Activated T-cell treated with anti-CD3 and anti-CD28 coated beads, Interleukin-2, amount 50 U/mL, for 24 hours (primary cell): ENCODE measurements at regions not wholly inside any gene's neighbourhood (a gene's known extent, or its start where the extent isn't known, plus 50 kb on each side); places are given as distances from the start of the nearest gene placed in this dataset.

Experiments
- DNase-seq: peaks from one replicate; pipeline ENCODE4 v3.0.0-alpha.2; 2020
- H3K27ac Mint-ChIP-seq: 2 replicates; pipeline ENCODE4 v1.8.0; 2020; ENCODE audit warnings: mild to moderate bottlenecking, mixed read lengths
- H3K27me3 Mint-ChIP-seq: 2 replicates; pipeline ENCODE4 v1.8.0; 2020; ENCODE audit warnings: mixed read lengths
- H3K36me3 Mint-ChIP-seq: 2 replicates; pipeline ENCODE4 v1.8.0; 2020; ENCODE audit warnings: low read depth, mixed read lengths
- H3K4me1 Mint-ChIP-seq: 2 replicates; pipeline ENCODE4 v1.8.0; 2020; ENCODE audit warnings: low read depth, mixed read lengths
- H3K4me3 Mint-ChIP-seq: 2 replicates; pipeline ENCODE4 v1.8.0; 2020; ENCODE audit warnings: mild to moderate bottlenecking, moderate library complexity, mixed read lengths
- H3K9me3 Mint-ChIP-seq: 2 replicates; pipeline ENCODE4 v1.8.0; 2020; ENCODE audit warnings: mixed read lengths

DNA sequence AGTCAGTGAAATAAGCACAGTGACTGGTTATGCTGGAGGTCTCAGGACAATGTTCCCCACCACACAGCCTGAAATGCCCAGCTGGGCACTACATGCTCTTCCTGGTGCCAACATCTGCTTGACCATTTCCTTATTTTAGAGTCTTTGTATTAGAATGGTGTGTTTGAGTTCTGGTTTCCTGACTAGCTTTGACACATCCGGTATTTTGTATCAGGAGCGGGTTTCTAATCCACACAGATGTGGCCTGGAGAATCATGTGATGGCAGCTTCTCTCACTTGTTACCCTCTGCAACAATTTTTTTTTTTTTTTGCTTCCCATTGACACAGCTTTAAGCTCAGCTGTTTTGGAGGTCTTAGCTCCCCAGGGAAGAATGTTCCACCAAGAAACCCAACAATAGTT lies 164.5 kb upstream of the CST7 start:
- no peak overlapping the region for H3K27ac Mint-ChIP-seq
- H3K36me3 Mint-ChIP-seq = no peaks in the 10 kb centered on the region
- H3K27me3 Mint-ChIP-seq = peaks cover 13% of the 10 kb centered on the region
- DNase-seq = no peak
- H3K4me3 Mint-ChIP-seq = no peak overlapping the region
- no peaks in the 10 kb centered on the region for H3K9me3 Mint-ChIP-seq
- no peaks in the 10 kb centered on the region for H3K4me1 Mint-ChIP-seq

DNA sequence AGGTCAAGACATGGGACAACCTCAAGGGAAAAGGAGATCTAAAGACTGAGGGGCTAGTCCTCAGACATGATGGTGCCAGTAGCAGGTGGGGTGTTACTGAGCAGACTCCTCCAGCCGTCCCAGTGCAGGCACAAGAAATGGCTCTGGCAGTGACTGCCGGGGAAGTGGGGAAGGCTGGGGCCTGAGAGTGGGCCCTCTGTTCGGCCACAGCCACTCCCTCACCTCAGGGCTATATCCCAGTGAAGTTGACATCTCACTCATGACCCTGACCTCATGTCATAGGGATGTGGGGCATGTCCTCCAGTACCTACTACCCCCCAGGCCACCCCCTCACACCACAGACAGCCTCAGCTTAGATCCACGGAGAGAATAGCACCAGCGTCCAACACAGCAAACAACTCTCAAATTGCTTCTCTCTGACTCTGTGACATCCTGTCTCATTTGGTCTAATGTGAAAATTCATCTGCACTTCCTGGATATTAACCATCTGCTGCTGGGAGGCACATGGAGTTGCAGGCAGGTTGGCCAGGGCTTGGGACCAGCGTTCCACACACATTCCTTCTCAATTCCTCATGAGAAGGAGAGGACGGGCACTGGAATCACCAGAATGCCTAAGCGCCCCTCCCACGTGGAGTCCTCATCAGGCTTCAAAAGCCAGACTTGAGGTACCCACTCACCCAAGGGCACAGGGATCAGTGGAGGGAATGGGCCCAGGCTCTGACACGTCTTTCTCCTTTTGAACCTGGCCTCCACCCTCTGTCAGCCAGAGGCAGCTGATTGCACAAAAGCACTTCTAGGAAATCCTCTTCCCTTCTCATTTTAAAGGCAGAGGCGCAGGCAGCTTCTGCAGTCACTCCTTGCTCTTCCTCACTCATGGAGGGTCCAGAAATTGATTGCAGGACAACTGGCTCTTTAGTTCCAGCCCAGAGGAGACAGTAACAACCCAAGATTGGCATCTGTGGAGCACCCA lies 163.6 kb upstream of the CST7 start:
- H3K27ac Mint-ChIP-seq = no peak overlapping the region
- peaks cover 7% of the 10 kb centered on the region for H3K27me3 Mint-ChIP-seq
- H3K4me3 Mint-ChIP-seq = no peak overlapping the region
- H3K4me1 Mint-ChIP-seq = no peaks in the 10 kb centered on the region
- no peaks in the 10 kb centered on the region for H3K9me3 Mint-ChIP-seq
- no peaks in the 10 kb centered on the region for H3K36me3 Mint-ChIP-seq
- DNase-seq = no peak

DNA sequence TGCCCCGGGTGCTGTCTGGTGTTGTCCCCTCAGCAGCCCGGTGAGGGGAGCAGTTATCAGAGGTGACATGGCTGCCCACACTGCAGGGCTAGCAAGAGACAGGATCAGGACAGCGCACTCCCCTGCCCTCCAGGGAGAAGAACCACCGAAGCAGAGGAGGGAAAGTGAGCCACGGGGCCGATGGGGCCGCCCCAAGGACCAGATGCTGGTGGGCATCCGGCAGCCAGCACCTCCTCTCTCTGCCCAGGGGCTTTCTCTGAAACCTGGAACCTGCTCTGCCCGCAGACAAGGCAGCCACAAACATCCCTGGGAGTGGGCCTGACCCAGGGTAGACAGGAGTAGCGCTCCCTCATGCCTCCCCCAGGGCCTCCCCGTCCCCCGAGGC lies 163.0 kb upstream of the CST7 start:
- H3K9me3 Mint-ChIP-seq = no peaks in the 10 kb centered on the region
- H3K27ac Mint-ChIP-seq = no peak overlapping the region
- no peaks in the 10 kb centered on the region for H3K36me3 Mint-ChIP-seq
- no peak for DNase-seq
- H3K4me3 Mint-ChIP-seq = no peak overlapping the region
- H3K27me3 Mint-ChIP-seq = peaks cover 5% of the 10 kb centered on the region
- no peaks in the 10 kb centered on the region for H3K4me1 Mint-ChIP-seq

DNA sequence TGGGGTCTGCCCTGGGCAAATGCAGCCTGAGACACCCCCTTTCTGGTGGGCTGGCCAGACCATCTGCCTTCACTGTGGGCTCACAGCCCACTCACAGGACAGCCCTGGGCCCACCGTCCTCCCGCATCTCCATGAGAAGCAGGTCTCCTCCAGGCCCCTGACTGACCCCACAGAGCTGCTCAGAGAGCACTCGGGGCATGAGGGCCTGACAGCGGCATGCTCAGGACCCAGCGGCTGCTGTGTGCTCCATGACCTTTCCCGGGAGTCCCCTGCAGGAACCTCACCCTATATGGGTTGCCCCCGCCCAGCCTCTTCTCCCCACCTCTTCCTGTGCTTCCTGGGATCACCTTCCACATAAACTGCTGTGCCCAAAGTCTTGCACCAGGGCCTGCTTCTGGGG lies 162.4 kb upstream of the CST7 start:
- H3K27ac Mint-ChIP-seq = no peak overlapping the region
- H3K4me3 Mint-ChIP-seq = no peak overlapping the region
- no peak for DNase-seq
- no peaks in the 10 kb centered on the region for H3K4me1 Mint-ChIP-seq
- H3K9me3 Mint-ChIP-seq = no peaks in the 10 kb centered on the region
- H3K27me3 Mint-ChIP-seq = peaks cover 5% of the 10 kb centered on the region
- no peaks in the 10 kb centered on the region for H3K36me3 Mint-ChIP-seq

DNA sequence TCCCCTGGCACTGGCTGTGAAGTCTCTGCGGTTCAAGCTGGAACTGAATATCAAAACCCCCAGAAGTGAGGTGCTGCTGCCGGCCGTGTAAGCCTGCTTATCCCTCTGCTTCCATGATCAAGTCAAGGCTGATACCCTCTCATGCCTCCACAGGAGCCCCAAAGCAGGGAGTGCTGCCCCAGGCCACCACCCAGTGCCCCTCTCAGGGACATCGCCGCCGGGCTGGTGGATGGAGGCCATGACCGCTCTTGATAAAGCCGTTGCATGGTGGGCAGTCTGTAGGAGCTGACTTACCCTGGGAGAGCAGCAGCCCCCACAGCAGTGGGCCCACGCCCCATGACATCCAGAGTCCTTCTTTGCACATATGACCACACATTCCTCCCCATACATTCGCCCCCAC lies 162.0 kb upstream of the CST7 start:
- no peaks in the 10 kb centered on the region for H3K36me3 Mint-ChIP-seq
- H3K27me3 Mint-ChIP-seq = peaks cover 5% of the 10 kb centered on the region
- H3K4me3 Mint-ChIP-seq = no peak overlapping the region
- H3K9me3 Mint-ChIP-seq = no peaks in the 10 kb centered on the region
- no peak for DNase-seq
- H3K27ac Mint-ChIP-seq = no peak overlapping the region
- H3K4me1 Mint-ChIP-seq = no peaks in the 10 kb centered on the region

DNA sequence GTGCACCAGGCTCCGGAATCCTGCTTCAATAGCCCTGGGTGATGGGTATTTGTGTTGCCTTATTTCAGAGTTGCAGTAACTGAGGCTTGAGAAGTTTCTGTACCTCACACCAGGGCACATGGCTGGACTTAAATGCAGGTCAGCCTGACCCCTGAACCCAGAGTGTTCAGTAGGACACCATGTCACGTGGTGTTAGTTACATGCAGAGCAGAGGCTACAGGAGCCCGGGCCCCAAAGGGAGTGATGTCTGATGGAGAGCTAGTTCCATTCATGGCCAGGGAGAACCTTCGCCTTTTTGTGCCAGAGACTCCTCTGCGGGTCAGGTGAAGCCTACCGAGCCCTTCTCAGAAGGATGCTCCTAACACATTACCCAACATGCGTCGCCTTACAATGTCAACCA lies 161.4 kb upstream of the CST7 start:
- Mint-ChIP-seq H3K4me1 (no peaks in the 10 kb centered on the region), H3K27me3 (peaks cover 5% of the 10 kb centered on the region), H3K27ac (no peak overlapping the region), H3K36me3 (no peaks in the 10 kb centered on the region), H3K4me3 (no peak overlapping the region), H3K9me3 (no peaks in the 10 kb centered on the region)
- no peak for DNase-seq

DNA sequence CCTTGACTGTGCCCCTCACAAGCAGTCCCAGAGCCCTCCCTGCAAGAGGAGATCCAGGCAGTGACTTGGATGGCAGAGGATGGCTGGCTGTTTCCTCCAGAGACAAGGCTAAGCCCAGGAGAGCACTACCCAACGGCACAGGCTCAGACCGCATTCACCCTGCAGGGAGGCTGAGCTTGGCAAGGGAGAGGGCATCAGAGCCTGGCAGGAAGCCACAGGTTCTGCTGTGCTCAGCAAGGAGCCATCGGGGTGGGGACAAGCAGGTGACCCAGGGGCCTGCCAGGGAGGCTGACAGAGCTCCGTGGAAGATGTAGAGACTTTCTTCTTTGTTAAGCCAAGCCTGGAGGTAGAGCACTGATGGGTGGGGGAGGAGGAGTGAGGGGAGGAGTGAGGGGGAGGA lies 159.2 kb upstream of the CST7 start:
- no peak for DNase-seq
- H3K27ac Mint-ChIP-seq = no peak overlapping the region
- no peak overlapping the region for H3K4me3 Mint-ChIP-seq
- H3K36me3 Mint-ChIP-seq = no peaks in the 10 kb centered on the region
- peaks cover 3% of the 10 kb centered on the region for H3K27me3 Mint-ChIP-seq
- no peaks in the 10 kb centered on the region for H3K4me1 Mint-ChIP-seq
- no peaks in the 10 kb centered on the region for H3K9me3 Mint-ChIP-seq

DNA sequence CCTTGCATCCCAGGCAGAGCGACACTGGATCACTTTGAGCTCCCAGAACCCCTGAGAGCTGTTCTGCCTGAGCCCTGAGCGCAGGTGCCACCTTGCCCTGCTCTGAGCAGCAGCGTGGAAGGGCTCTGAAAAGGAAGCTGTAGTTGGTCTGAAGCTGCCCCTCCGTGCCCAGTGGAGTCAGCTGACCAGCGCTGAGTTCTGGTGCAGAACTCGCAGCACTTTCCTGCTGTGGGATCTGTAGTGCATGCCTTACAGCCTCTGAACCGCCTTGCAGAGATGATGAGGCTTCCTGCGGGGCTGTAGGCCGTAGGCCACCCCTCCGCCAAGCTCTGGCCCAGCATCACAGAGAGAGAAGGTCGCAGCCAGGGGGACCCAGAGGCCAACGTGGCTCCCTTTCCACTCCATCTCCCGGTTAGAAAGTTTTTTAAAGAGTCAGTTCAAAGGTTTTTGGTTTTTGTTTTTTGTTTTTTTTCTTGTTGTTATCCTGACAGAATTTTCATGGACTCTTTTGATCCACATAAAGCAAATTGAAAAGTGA lies 158.3 kb upstream of the CST7 start:
- Mint-ChIP-seq H3K4me1 (no peaks in the 10 kb centered on the region), H3K36me3 (no peaks in the 10 kb centered on the region), H3K27ac (no peak overlapping the region), H3K9me3 (no peaks in the 10 kb centered on the region), H3K27me3 (peaks cover 3% of the 10 kb centered on the region), H3K4me3 (no peak overlapping the region)
- DNase-seq = no peak

DNA sequence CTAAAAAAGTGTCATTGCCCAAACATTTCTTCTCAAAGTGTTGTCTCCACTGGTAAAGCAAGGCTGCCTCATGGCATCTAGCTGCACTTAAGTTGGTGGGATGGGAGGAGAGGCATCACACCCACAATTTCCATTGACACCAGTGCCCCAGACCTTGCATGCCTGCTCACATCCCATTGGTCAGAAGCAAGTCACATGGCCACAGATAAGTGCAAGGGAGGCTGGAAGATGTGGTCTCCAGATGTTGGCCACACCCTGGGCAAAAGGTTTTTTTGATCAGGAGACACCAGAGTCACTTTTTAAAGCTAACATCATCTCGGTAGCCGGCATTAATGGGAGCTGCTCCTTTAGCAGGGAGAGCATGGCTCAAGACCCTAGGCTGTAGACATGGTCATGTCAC lies 157.1 kb upstream of the CST7 start:
- Mint-ChIP-seq H3K27ac (no peak overlapping the region), H3K4me1 (no peaks in the 10 kb centered on the region), H3K9me3 (no peaks in the 10 kb centered on the region), H3K27me3 (peaks cover 3% of the 10 kb centered on the region), H3K36me3 (no peaks in the 10 kb centered on the region), H3K4me3 (no peak overlapping the region)
- DNase-seq = no peak

DNA sequence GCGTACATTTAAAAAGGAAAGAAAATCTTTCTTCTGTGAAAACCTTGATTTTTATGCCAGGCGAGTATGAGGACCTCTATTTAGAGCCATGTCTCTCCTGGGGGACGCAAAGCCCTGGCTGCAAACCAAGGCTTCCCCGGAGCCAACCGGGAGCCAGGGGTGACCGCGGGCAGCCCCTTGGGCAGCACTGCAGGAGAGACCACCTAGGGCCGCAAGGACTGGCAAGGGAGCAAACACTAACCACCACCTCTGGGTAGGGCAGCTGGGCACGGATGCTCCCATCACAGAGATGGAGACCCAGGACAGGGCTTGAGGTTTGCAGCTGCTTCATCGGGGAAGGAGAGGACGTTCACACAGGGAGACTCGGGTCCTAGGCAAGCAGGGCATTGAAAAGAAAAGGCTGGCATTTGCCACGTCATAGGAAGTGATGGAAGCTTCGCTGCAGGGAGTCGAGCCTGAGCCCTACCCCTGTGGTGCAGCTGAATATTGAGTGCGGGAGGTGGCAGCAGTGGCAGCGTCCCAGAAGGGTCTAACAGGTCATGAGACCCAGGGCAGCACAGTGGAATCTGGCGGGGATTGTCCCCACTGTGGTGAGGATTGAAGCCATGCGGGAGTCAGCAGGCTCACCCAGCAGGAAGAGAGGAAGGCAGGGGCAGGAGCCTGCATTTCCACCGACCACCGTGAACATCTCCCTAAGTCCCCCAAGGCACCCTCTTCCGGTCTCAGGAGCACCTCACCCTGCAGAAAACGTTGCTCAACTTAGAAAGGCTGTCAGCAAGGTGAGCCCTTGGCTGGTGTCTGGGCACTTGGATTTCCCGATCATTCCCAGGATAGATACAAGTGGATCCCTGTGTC lies 156.2 kb upstream of the CST7 start:
- H3K27ac Mint-ChIP-seq = peak overlapping the region; percentile 23
- no peaks in the 10 kb centered on the region for H3K9me3 Mint-ChIP-seq
- H3K36me3 Mint-ChIP-seq = no peaks in the 10 kb centered on the region
- no peak for DNase-seq
- no peak overlapping the region for H3K4me3 Mint-ChIP-seq
- peaks cover 3% of the 10 kb centered on the region for H3K27me3 Mint-ChIP-seq
- H3K4me1 Mint-ChIP-seq = no peaks in the 10 kb centered on the region

DNA sequence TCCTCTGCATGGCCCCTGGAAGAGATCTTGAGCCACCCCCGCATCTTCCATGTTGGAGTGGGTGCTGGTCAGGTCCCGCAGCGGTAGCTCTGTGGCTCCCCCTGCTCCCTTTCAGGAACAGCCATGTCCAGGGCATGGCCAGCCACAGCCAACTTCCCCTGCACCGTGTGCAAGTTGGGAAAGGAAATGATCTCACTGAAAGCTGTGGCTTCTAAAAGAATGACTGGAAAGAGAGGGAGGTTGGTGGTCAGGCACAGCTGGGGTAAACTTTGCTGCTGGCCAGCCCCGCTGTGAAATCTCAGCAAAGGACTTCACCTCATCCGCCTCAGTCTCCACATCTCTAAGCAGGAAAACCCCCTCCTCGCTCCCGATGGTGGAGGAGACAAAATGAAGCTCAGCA lies 153.6 kb upstream of the CST7 start:
- no peak overlapping the region for H3K27ac Mint-ChIP-seq
- H3K27me3 Mint-ChIP-seq = peaks cover 3% of the 10 kb centered on the region
- no peak overlapping the region for H3K4me3 Mint-ChIP-seq
- H3K9me3 Mint-ChIP-seq = no peaks in the 10 kb centered on the region
- no peak for DNase-seq
- H3K4me1 Mint-ChIP-seq = no peaks in the 10 kb centered on the region
- no peaks in the 10 kb centered on the region for H3K36me3 Mint-ChIP-seq

DNA sequence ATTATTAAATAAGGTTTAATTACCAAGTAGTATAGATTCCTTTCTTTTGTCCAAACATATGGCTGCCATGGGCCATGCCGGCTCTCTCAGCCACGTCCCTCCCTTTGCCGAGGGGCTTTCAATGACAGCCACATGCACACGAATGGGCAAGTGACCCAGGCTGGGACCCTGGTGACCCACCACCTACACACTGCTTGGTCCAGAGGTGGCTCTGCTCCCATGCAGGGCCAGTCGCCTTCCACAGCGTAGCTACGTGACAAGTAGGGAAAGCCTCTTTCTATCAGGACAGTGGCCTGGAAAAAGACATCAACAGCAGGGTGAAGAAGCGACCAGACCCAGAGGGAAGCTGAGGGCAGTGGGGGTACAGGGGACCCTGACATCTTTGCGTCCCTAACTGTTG lies 152.8 kb upstream of the CST7 start:
- Mint-ChIP-seq H3K27me3 (peaks cover 3% of the 10 kb centered on the region), H3K27ac (no peak overlapping the region), H3K36me3 (no peaks in the 10 kb centered on the region), H3K4me1 (no peaks in the 10 kb centered on the region), H3K4me3 (no peak overlapping the region), H3K9me3 (no peaks in the 10 kb centered on the region)
- DNase-seq = no peak

DNA sequence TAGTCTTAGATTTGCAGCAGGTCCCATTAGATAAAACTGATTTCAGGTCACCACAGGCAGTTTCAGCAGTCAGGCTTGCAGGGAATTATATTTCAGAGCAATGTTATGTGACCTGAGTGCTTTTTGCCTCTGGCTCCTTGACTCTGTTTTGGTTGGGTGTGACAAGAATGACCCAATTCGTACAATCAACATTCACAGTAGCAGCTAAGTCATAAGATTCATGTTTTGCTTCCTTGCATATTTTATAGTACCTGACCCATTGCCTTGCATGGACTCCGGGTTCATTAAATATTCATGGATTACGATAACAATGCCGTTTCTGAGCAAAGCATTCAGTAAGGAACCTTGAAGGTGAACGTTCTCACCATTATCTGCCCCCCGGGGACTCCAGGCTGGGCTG lies 152.0 kb upstream of the CST7 start:
- H3K4me3 Mint-ChIP-seq = no peak overlapping the region
- H3K4me1 Mint-ChIP-seq = no peaks in the 10 kb centered on the region
- no peaks in the 10 kb centered on the region for H3K9me3 Mint-ChIP-seq
- H3K36me3 Mint-ChIP-seq = no peaks in the 10 kb centered on the region
- peaks cover 3% of the 10 kb centered on the region for H3K27me3 Mint-ChIP-seq
- no peak for DNase-seq
- no peak overlapping the region for H3K27ac Mint-ChIP-seq

DNA sequence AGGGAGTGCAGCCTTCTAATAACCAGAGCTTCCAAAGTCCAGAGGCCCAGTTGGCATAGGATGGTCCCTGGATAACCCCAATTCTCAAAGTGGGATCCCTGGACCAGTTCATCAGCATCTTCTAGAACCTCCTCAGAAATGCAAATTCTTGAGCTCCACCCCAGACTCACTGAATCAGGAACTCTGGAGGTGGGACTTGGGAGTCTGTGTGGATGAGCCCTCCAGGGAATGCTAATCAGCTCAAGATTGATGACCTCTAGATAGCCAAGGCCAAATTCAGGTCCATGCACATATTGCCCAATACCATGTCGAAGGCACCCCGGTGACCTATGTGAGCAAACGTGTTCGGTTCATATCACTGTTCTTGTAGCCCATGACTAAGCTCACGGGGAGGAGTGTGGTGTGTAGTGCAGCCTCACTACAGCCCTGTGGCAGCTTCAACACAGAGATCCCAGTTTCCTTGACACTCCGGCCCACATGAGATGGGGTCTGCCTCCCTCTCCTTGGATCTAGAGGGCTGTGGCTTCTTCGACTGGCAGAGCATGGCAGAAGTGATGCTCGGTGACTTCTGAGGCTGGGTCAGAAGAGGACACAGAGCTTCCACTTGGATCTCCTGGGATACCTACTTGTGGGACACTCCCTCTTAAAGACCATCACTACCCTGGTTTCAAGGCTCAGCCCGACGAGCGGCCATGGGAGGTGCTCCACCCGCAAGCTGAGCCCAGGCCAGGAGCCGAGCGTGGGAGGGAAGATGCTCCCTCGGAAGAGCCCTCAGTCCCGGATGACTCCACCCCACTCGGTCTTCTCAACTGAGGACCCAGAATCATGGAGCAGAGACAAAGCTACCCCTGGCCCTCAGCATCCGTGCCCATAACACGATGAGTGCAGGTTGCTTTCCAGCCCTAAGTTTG lies 151.1 kb upstream of the CST7 start:
- Mint-ChIP-seq H3K9me3 (no peaks in the 10 kb centered on the region), H3K4me1 (no peaks in the 10 kb centered on the region), H3K36me3 (no peaks in the 10 kb centered on the region), H3K27me3 (peaks cover 3% of the 10 kb centered on the region), H3K4me3 (no peak overlapping the region), H3K27ac (no peak overlapping the region)
- no peak for DNase-seq
